PC-3 (cell line): ENCODE measurements at regions not wholly inside any gene's neighbourhood (a gene's known extent, or its start where the extent isn't known, plus 50 kb on each side); places are given as distances from the start of the nearest gene placed in this dataset.

Source experiments
- ATAC-seq: fragments of 200-7000 bp; cut with Tn5 transposase; 2 replicates; pipeline ENCODE4 v1.9.1; 2020; ENCODE audit warnings: mild to moderate bottlenecking, moderate library complexity
- BruUV-seq: library from RNA; stranded (reverse); fragments of 400-500 nt; replicated peaks from 2 replicates; lab custom pipeline; 2021; lab: Mats Ljungman, UMichigan
- CTCF ChIA-PET: fragments of 300-600 bp; sonication (Branson Sonifier 250); formaldehyde crosslinking; loops from one replicate; lab custom pipeline; 2022; ENCODE audit warnings: antibody characterized with exemption; lab: Charles Lee
- POLR2A ChIA-PET: fragments of 300-600 bp; sonication (Branson Sonifier 250); formaldehyde crosslinking; loops from one replicate; lab custom pipeline; 2022; ENCODE audit warnings: antibody characterized with exemption; ENCODE audit not compliant: unreplicated experiment; lab: Charles Lee
- DNase-seq: peaks from one replicate; pipeline ENCODE4 v3.0.0-alpha.2; 2015
- H2AFZ ChIP-seq: fragments of 300-600 bp; sonication (generic); 2 replicates; pipeline ENCODE4 v1.6.0; 2016; ENCODE audit warnings: antibody characterized with exemption, low read length
- H3F3A ChIP-seq: fragments of 300-600 bp; sonication (generic); one replicate; pipeline ENCODE4 v1.6.0; 2017; ENCODE audit warnings: antibody characterized with exemption, low read length, control low read depth, mild to moderate bottlenecking; ENCODE audit not compliant: unreplicated experiment
- H3K27ac ChIP-seq: fragments of 300-600 bp; sonication (generic); 2 replicates; pipeline ENCODE4 v1.5.1; 2016; ENCODE audit warnings: mild to moderate bottlenecking, low read length
- H3K27me3 ChIP-seq: fragments of 300-600 bp; sonication (generic); 2 replicates; pipeline ENCODE4 v1.6.1; 2016; ENCODE audit warnings: low read length, mixed read lengths
- H3K36me3 ChIP-seq: fragments of 300-600 bp; sonication (generic); 2 replicates; pipeline ENCODE4 v1.6.1; 2016; ENCODE audit warnings: low read depth, mixed run types, low read length, mixed read lengths
- H3K4me1 ChIP-seq: fragments of 300-600 bp; sonication (generic); 2 replicates; pipeline ENCODE4 v1.5.1; 2016; ENCODE audit warnings: low read length; ENCODE audit not compliant: insufficient read depth
- H3K4me2 ChIP-seq: fragments of 300-600 bp; sonication (generic); 2 replicates; pipeline ENCODE4 v1.6.0; 2016; ENCODE audit warnings: low read length
- H3K4me3 ChIP-seq: fragments of 300-600 bp; sonication (generic); 2 replicates; pipeline ENCODE4 v1.5.1; 2016; ENCODE audit warnings: mild to moderate bottlenecking, low read length, mixed read lengths
- H3K79me2 ChIP-seq: fragments of 300-600 bp; sonication (generic); 2 replicates; pipeline ENCODE4 v1.6.1; 2017; ENCODE audit warnings: low read length, mixed read lengths
- H3K9ac ChIP-seq: fragments of 300-600 bp; sonication (generic); 2 replicates; pipeline ENCODE4 v1.6.0; 2016; ENCODE audit warnings: mild to moderate bottlenecking, low read length
- H3K9me2 ChIP-seq: fragments of 300-600 bp; sonication (generic); replicated peaks from 2 replicates; pipeline ENCODE4 v1.6.1; 2016; ENCODE audit warnings: mixed run types, low read length, mixed read lengths
- H3K9me3 ChIP-seq: fragments of 300-600 bp; sonication (generic); 2 replicates; pipeline ENCODE4 v1.6.1; 2016; ENCODE audit warnings: low read length, mixed read lengths
- H4K20me1 ChIP-seq: fragments of 300-600 bp; sonication (generic); 2 replicates; pipeline ENCODE4 v1.6.1; 2016; ENCODE audit warnings: low read length, mixed read lengths
- EZH2 ChIP-seq: fragments of 300-600 bp; sonication (generic); IDR thresholded peaks from one replicate; pipeline ENCODE4 v1.6.1; 2017; ENCODE audit warnings: antibody characterized with exemption, mild to moderate bottlenecking, low read length; ENCODE audit not compliant: unreplicated experiment
- EZH2phosphoT487 ChIP-seq: fragments of 300-600 bp; sonication (generic); IDR thresholded peaks from 2 replicates; pipeline ENCODE4 v1.6.1; 2018; ENCODE audit warnings: mild to moderate bottlenecking, antibody characterized with exemption, low read length, borderline replicate concordance
- intact Hi-C: fragments of 100-400 bp; cut with micrococcal nuclease; formaldehyde crosslinking; loops from 2 replicates; pipeline ENCODE4 v1.9.0; 2023
- TF ChIP-seq, protein P1 (sequence below): fragments of 300-600 bp; sonication (generic); conservative IDR thresholded peaks from 2 replicates; pipeline ENCODE4 v1.5.1; 2017; ENCODE audit warnings: antibody characterized with exemption, low read depth, mild to moderate bottlenecking, low read length

- Histone ChIP-seq H2AFZ (no peak overlapping the region), H3K4me1 (peaks cover 10% of the 10 kb centered on the region), H4K20me1 (no peaks in the 10 kb centered on the region), H3K9me3 (no peaks in the 10 kb centered on the region), H3K27me3 (no peaks in the 10 kb centered on the region), H3K79me2 (no peaks in the 10 kb centered on the region), H3K9ac (no peak overlapping the region), H3K9me2 (no peaks in the 10 kb centered on the region), H3K36me3 (no peaks in the 10 kb centered on the region), H3K4me2 (no peak overlapping the region), H3F3A (no peaks in the 10 kb centered on the region), H3K27ac (0 out of 2 replicates have a peak overlapping the region, but pooled peaks have one; percentile 5), H3K4me3 (no peak overlapping the region)
- ChIA-PET CTCF (no interaction called here), POLR2A (no interaction called here)
- intact Hi-C loops: no loop called here
- DNase-seq: no peak
- TF ChIP-seq EZH2 (no peak), EZH2phosphoT487 (no peak)
- TF ChIP-seq, protein P1, sequence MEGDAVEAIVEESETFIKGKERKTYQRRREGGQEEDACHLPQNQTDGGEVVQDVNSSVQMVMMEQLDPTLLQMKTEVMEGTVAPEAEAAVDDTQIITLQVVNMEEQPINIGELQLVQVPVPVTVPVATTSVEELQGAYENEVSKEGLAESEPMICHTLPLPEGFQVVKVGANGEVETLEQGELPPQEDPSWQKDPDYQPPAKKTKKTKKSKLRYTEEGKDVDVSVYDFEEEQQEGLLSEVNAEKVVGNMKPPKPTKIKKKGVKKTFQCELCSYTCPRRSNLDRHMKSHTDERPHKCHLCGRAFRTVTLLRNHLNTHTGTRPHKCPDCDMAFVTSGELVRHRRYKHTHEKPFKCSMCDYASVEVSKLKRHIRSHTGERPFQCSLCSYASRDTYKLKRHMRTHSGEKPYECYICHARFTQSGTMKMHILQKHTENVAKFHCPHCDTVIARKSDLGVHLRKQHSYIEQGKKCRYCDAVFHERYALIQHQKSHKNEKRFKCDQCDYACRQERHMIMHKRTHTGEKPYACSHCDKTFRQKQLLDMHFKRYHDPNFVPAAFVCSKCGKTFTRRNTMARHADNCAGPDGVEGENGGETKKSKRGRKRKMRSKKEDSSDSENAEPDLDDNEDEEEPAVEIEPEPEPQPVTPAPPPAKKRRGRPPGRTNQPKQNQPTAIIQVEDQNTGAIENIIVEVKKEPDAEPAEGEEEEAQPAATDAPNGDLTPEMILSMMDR: no peak
- no TSS peak for BruUV-seq
- no peak for ATAC-seq
Observed at GRCh38 chr16:22728167-22728836, 85.7 kb upstream of the HS3ST2 start.

- H3K36me3 ChIP-seq: no peaks in the 10 kb centered on the region
- H3K4me3 ChIP-seq: no peak overlapping the region
- H3K9me3 ChIP-seq: no peaks in the 10 kb centered on the region
- H3K4me1 ChIP-seq: peaks cover 10% of the 10 kb centered on the region
- ChIA-PET POLR2A (no interaction called here), CTCF (no interaction called here)
- H3K27ac ChIP-seq: no peak overlapping the region
- H2AFZ ChIP-seq: no peak overlapping the region
- H4K20me1 ChIP-seq: no peaks in the 10 kb centered on the region
- intact Hi-C loops: no loop called here
- no TSS peak for BruUV-seq
- H3K4me2 ChIP-seq: no peak overlapping the region
- H3F3A ChIP-seq: no peaks in the 10 kb centered on the region
- H3K9me2 ChIP-seq: no peaks in the 10 kb centered on the region
- H3K9ac ChIP-seq: no peak overlapping the region
- H3K79me2 ChIP-seq: no peaks in the 10 kb centered on the region
- no peak for TF ChIP-seq EZH2
- TF ChIP-seq, protein P1: no peak
- no peak for TF ChIP-seq EZH2phosphoT487
- H3K27me3 ChIP-seq: no peaks in the 10 kb centered on the region
- ATAC-seq (no peak), DNase-seq (no peak)
Observed at GRCh38 chr16:22732400-22732799, 81.6 kb upstream of the HS3ST2 start.

GRCh38 chr16:22732959-22733358 is 81.0 kb upstream of the HS3ST2 start:
- POLR2A ChIA-PET: no interaction called here
- no peak overlapping the region for H3K4me2 ChIP-seq
- no peaks in the 10 kb centered on the region for H3K36me3 ChIP-seq
- no peak overlapping the region for H2AFZ ChIP-seq
- no TSS peak for BruUV-seq
- TF ChIP-seq EZH2phosphoT487 (no peak), EZH2 (no peak)
- TF ChIP-seq, protein P1: no peak
- H3K4me3 ChIP-seq: no peak overlapping the region
- DNase-seq (no peak), ATAC-seq (no peak)
- H4K20me1 ChIP-seq: no peaks in the 10 kb centered on the region
- CTCF ChIA-PET: no interaction called here
- peaks cover 5% of the 10 kb centered on the region; the same call in 1 of the 2 replicates for H3K4me1 ChIP-seq
- H3K27ac ChIP-seq: no peak overlapping the region
- intact Hi-C loops: no loop called here
- no peaks in the 10 kb centered on the region for H3K79me2 ChIP-seq
- H3K9ac ChIP-seq: no peak overlapping the region
- no peaks in the 10 kb centered on the region for H3K9me3 ChIP-seq
- H3K27me3 ChIP-seq: no peaks in the 10 kb centered on the region
- H3K9me2 ChIP-seq: no peaks in the 10 kb centered on the region
- H3F3A ChIP-seq: no peaks in the 10 kb centered on the region
